H1 (cell line): ENCODE measurements at regions not wholly inside any gene's neighbourhood (a gene's known extent, or its start where the extent isn't known, plus 50 kb on each side); places are given as distances from the start of the nearest gene placed in this dataset.

Source experiments
- CTCF ChIA-PET: fragments of 300-600 bp; sonication (Branson Sonifier 250); formaldehyde crosslinking; loops from one replicate; lab custom pipeline; 2021; ENCODE audit not compliant: partially characterized antibody; lab: Charles Lee
- POLR2A ChIA-PET: fragments of 300-600 bp; sonication (Branson Sonifier 250); formaldehyde crosslinking; loops from one replicate; lab custom pipeline; 2021; ENCODE audit warnings: inconsistent platforms; ENCODE audit not compliant: partially characterized antibody; lab: Charles Lee
- DNase-seq, 2 experiments: peaks; one replicate each; pipeline versions ENCODE4 v3.0.0 to v3.0.0-alpha.2; 2010 to 2022; ENCODE audit warnings: low spot score in 2 of 2, low read depth in 1 of 2, mixed read lengths in 1 of 2
- FAIRE-seq: peaks from 2 replicates; lab custom pipeline; 2011; peaks lifted over from hg19 to GRCh38; lab: Jason Lieb, UNC
- H2AFZ ChIP-seq: 2 replicates; pipeline ENCODE4 v1.8.1; 2012; ENCODE audit warnings: low read length, inconsistent platforms
- H2AK5ac ChIP-seq: 2 replicates; pipeline ENCODE4 v1.6.1; 2013; ENCODE audit warnings: low read depth, low read length
- H2BK120ac ChIP-seq: replicated peaks from 2 replicates; pipeline ENCODE3; 2013; ENCODE audit warnings: low read depth, low read length, inconsistent platforms
- H2BK12ac ChIP-seq: 2 replicates; pipeline ENCODE4 v1.6.1; 2013; ENCODE audit warnings: low read depth, low read length
- H2BK15ac ChIP-seq: 2 replicates; pipeline ENCODE4 v1.6.1; 2013; ENCODE audit warnings: low read length
- H2BK20ac ChIP-seq: 2 replicates; pipeline ENCODE4 v1.6.1; 2013; ENCODE audit warnings: low read length
- H2BK5ac ChIP-seq: 2 replicates; pipeline ENCODE4 v1.6.1; 2013; ENCODE audit warnings: low read depth, low read length
- H3K14ac ChIP-seq: 2 replicates; pipeline ENCODE4 v1.6.1; 2013; ENCODE audit warnings: inconsistent platforms; ENCODE audit not compliant: insufficient read length
- H3K18ac ChIP-seq: 2 replicates; pipeline ENCODE4 v1.6.1; 2013; ENCODE audit warnings: low read length; ENCODE audit errors: extremely low read depth
- H3K23ac ChIP-seq: 2 replicates; pipeline ENCODE4 v1.6.1; 2013; ENCODE audit warnings: inconsistent platforms; ENCODE audit not compliant: insufficient read length
- H3K23me2 ChIP-seq: 2 replicates; pipeline ENCODE4 v1.6.1; 2013; ENCODE audit warnings: low read depth, low read length
- H3K27ac ChIP-seq: 2 replicates; pipeline ENCODE4 v1.6.1; 2011; ENCODE audit warnings: low read depth, low read length, inconsistent platforms
- H3K27me3 ChIP-seq, 4 experiments: replicated peaks in 1 of 4; 1 replicate in 1 of 4; 2 replicates in 3 of 4; pipeline versions ENCODE4 v1.6.1 to v1.8.1; 2011 to 2013; ENCODE audit warnings: low read length in 3 of 4, mild to moderate bottlenecking in 3 of 4, inconsistent platforms in 2 of 4, mixed read lengths in 2 of 4, moderate library complexity in 1 of 4; ENCODE audit not compliant: control insufficient read depth in 3 of 4, insufficient read depth in 3 of 4; ENCODE audit errors: extremely low read depth in 1 of 4
- H3K36me3 ChIP-seq, 4 experiments: 2 replicates each; pipeline versions ENCODE4 v1.6.1 to v1.8.1; 2011 to 2013; ENCODE audit warnings: mild to moderate bottlenecking in 4 of 4, low read length in 3 of 4, moderate library complexity in 2 of 4, control low read depth in 1 of 4, inconsistent platforms in 1 of 4; ENCODE audit not compliant: insufficient read depth in 4 of 4, control insufficient read depth in 2 of 4
- H3K4ac ChIP-seq: replicated peaks from 2 replicates; pipeline ENCODE3; 2013; ENCODE audit warnings: low read length, low read depth, mixed read lengths, inconsistent platforms; ENCODE audit not compliant: insufficient read length
- H3K4me1 ChIP-seq, 4 experiments: replicated peaks in 1 of 4; 1 replicate in 1 of 4; 2 replicates in 3 of 4; pipeline versions ENCODE4 v1.6.1 to v1.8.1; 2011 to 2013; ENCODE audit warnings: low read length in 3 of 4, inconsistent platforms in 2 of 4, mixed read lengths in 1 of 4; ENCODE audit not compliant: insufficient read depth in 4 of 4, control insufficient read depth in 3 of 4
- H3K4me2 ChIP-seq, 2 experiments: 2 replicates each; pipeline versions ENCODE4 v1.6.1 to v1.8.1; 2011 to 2013; ENCODE audit warnings: low read depth in 2 of 2, low read length in 2 of 2, control low read depth in 1 of 2, inconsistent platforms in 1 of 2, mild to moderate bottlenecking in 1 of 2; ENCODE audit not compliant: insufficient read depth in 1 of 2
- H3K4me3 ChIP-seq, 4 experiments: fragments of 200-600, 300-600 bp in 1 of 4; sonication (generic), shearing (Covaris generic), sonication (Bioruptor Twin) in 1 of 4; 2 replicates each; pipeline versions ENCODE4 v1.5.1 to v1.8.1; 2011 to 2016; ENCODE audit warnings: low read length in 4 of 4, low read depth in 3 of 4, control low read depth in 2 of 4, inconsistent platforms in 2 of 4, mild to moderate bottlenecking in 2 of 4, mixed read lengths in 1 of 4, moderate library complexity in 1 of 4; ENCODE audit not compliant: insufficient read depth in 2 of 4; ENCODE audit errors: extremely low read depth in 1 of 4
- H3K56ac ChIP-seq: replicated peaks from 2 replicates; pipeline ENCODE3; 2013; ENCODE audit warnings: low read depth, mild to moderate bottlenecking, mixed read lengths, low read length, inconsistent platforms; ENCODE audit not compliant: insufficient read length
- H3K79me1 ChIP-seq: 2 replicates; pipeline ENCODE4 v1.6.1; 2013; ENCODE audit warnings: low read depth, low read length, control low read depth
- H3K79me2 ChIP-seq, 2 experiments: 2 replicates each; pipeline versions ENCODE4 v1.6.1 to v1.8.1; 2012 to 2013; ENCODE audit warnings: low read length in 2 of 2, mild to moderate bottlenecking in 2 of 2, inconsistent platforms in 1 of 2; ENCODE audit not compliant: insufficient read depth in 2 of 2, control insufficient read depth in 1 of 2
- H3K9ac ChIP-seq, 4 experiments: replicated peaks in 1 of 4; 1 replicate in 1 of 4; 2 replicates in 3 of 4; pipeline versions ENCODE4 v1.6.1 to v1.8.1; 2011 to 2013; ENCODE audit warnings: low read depth in 3 of 4, low read length in 3 of 4, control low read depth in 2 of 4, mild to moderate bottlenecking in 2 of 4, moderate library complexity in 2 of 4, inconsistent platforms in 1 of 4; ENCODE audit errors: extremely low read depth in 1 of 4
- H3K9me3 ChIP-seq, 2 experiments: 2 replicates each; pipeline versions ENCODE4 v1.6.1 to v1.8.1; 2012 to 2013; ENCODE audit warnings: mild to moderate bottlenecking in 2 of 2, moderate library complexity in 2 of 2, control low read depth in 1 of 2, inconsistent platforms in 1 of 2, low read depth in 1 of 2, low read length in 1 of 2, mixed read lengths in 1 of 2; ENCODE audit not compliant: insufficient read depth in 2 of 2
- H4K20me1 ChIP-seq, 2 experiments: replicated peaks in 1 of 2; 2 replicates each; pipeline versions ENCODE3 to v1.8.1; 2011 to 2013; ENCODE audit warnings: inconsistent platforms in 2 of 2, low read length in 2 of 2, mild to moderate bottlenecking in 1 of 2; ENCODE audit not compliant: insufficient read depth in 2 of 2, control insufficient read depth in 1 of 2
- H4K5ac ChIP-seq: 2 replicates; pipeline ENCODE4 v1.6.1; 2013; ENCODE audit warnings: low read length, low read depth, mixed read lengths, inconsistent platforms; ENCODE audit not compliant: insufficient read length
- H4K8ac ChIP-seq: 2 replicates; pipeline ENCODE4 v1.8.0; 2013; ENCODE audit warnings: mild to moderate bottlenecking, moderate library complexity, low read length, inconsistent platforms; ENCODE audit not compliant: insufficient read depth; ENCODE audit errors: extremely low read depth
- H4K91ac ChIP-seq: replicated peaks from 2 replicates; pipeline ENCODE3; 2013; ENCODE audit warnings: low read length, mixed read lengths, inconsistent platforms; ENCODE audit not compliant: insufficient read length
- BACH1 ChIP-seq: IDR thresholded peaks from 2 replicates; pipeline ENCODE4 v1.6.1; 2012; ENCODE audit warnings: low read length, improper control_type of control experiment
- BCL11A ChIP-seq, 2 experiments: IDR thresholded peaks; one replicate each; pipeline ENCODE4 v1.6.1; 2011; ENCODE audit warnings: low read depth in 2 of 2, low read length in 2 of 2, mild to moderate bottlenecking in 2 of 2
- BRCA1 ChIP-seq: IDR thresholded peaks from 2 replicates; pipeline ENCODE4 v1.6.1; 2012; ENCODE audit warnings: low read depth, low read length, improper control_type of control experiment
- KDM4A ChIP-seq: IDR thresholded peaks from one replicate; pipeline ENCODE4 v1.7.1; 2012; ENCODE audit warnings: low read depth, mild to moderate bottlenecking, moderate library complexity, low read length, inconsistent platforms; ENCODE audit not compliant: severe bottlenecking
- POLR2AphosphoS5 ChIP-seq: IDR thresholded peaks from 2 replicates; pipeline ENCODE4 v1.6.1; 2011; ENCODE audit warnings: low read depth, low read length
- RAD21 ChIP-seq, 2 experiments: IDR thresholded peaks in 1 of 2; conservative IDR thresholded peaks in 1 of 2; 2 replicates each; pipeline ENCODE4 v1.6.1; 2011; ENCODE audit warnings: low read depth in 2 of 2, low read length in 2 of 2, improper control_type of control experiment in 1 of 2, inconsistent platforms in 1 of 2, mild to moderate bottlenecking in 1 of 2, moderate library complexity in 1 of 2
- RBBP5 ChIP-seq: IDR thresholded peaks from 2 replicates; pipeline ENCODE4 v1.7.1; 2012; ENCODE audit warnings: low read depth, mild to moderate bottlenecking, inconsistent platforms, low read length, moderate library complexity, borderline replicate concordance
- SP4 ChIP-seq: IDR thresholded peaks from 2 replicates; pipeline ENCODE4 v1.6.1; 2012; ENCODE audit warnings: low read length, inconsistent platforms
- SRF ChIP-seq: IDR thresholded peaks from 2 replicates; pipeline ENCODE4 v1.6.1; 2011; ENCODE audit warnings: mild to moderate bottlenecking, low read depth, low read length, moderate library complexity
- TAF7 ChIP-seq: optimal IDR thresholded peaks from 2 replicates; pipeline ENCODE3; 2011; ENCODE audit warnings: low read depth, mild to moderate bottlenecking, inconsistent platforms, low read length, moderate library complexity, borderline replicate concordance
- TCF12 ChIP-seq: IDR thresholded peaks from 2 replicates; pipeline ENCODE4 v1.6.1; 2011; ENCODE audit warnings: low read depth, mild to moderate bottlenecking, low read length
- WGBS, 2 experiments: shearing (Covaris generic) in 1 of 2; methylation state at CpG; one replicate each; pipeline versions ENCODE4 v1.1.6 to v1.1.7; 2013 to 2015; ENCODE audit warnings: low lambda C conversion rate in 2 of 2, mixed read lengths in 2 of 2, inconsistent platforms in 1 of 2, low coverage in 1 of 2, missing lambda C conversion rate in 1 of 2; ENCODE audit not compliant: insufficient replicate concordance in 2 of 2, insufficient coverage in 1 of 2, insufficient read length in 1 of 2; ENCODE audit errors: extremely low coverage in 1 of 2, missing lambda C conversion rate in 1 of 2; 5-methylcytosine and 5-hydroxymethylcytosine counted together
- TF ChIP-seq, protein P1 (sequence below): IDR thresholded peaks from 2 replicates; pipeline ENCODE4 v1.6.1; 2012; ENCODE audit warnings: inconsistent platforms
- TF ChIP-seq, protein P2 (sequence below): IDR thresholded peaks from 2 replicates; pipeline ENCODE4 v1.6.1; 2011; ENCODE audit warnings: low read length, improper control_type of control experiment

DNA sequence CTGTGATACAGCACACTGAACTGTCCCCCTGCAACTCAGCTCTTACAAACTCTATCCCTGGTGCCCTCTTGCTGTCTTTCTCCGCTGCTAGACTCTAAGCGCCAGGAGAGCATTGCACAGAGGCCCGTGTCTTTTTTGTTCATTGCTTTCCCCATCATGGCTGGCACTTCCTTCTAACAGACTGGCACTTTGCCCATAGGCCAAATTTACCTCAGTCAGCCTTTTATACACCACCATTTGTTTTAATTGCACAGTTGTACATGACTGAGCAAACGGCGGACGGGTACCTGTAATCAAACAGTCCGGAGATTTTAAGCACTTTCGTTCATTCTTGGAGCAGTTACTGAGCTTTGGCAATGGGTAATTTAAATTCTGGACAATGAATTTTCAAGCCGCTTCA lies 102.2 kb upstream of the CLINT1 start:
- ChIA-PET CTCF (interaction anchor here (2.1 to 9.4 kb wide), 3 partner anchors 11 to 106 kb away, joined by 7 to 79 read pairs (median 10); no protein-coding TSS in a partner anchor), POLR2A (interaction anchor here (2.0 kb wide), 2 partner anchors 9 to 12 kb away, joined by 5 to 6 read pairs; no protein-coding TSS in a partner anchor)
- H3K56ac ChIP-seq: no peak overlapping the region
- 82% methylated on average over 9 of the region's 9 CpGs; no CpG with 5 or more reads in 1 of the 2 experiments for WGBS, 2 experiments
- H2AK5ac ChIP-seq: no peak overlapping the region
- H2AFZ ChIP-seq: peak overlapping the region; percentile 77
- H3K18ac ChIP-seq: no peak overlapping the region
- no peak overlapping the region for H4K8ac ChIP-seq
- no peaks in the 10 kb centered on the region for H3K79me2 ChIP-seq
- no peaks in the 10 kb centered on the region for H4K20me1 ChIP-seq
- H2BK120ac ChIP-seq: no peak overlapping the region
- H4K91ac ChIP-seq: peak overlapping the region; percentile 52
- no peak overlapping the region for H3K4me2 ChIP-seq
- H3K4me1 ChIP-seq: peaks cover 0 to 16% (median 5%) of the 10 kb centered on the region in 4 experiments; a peak in 6 of 7 replicates
- H3K4me3 ChIP-seq: no peak overlapping the region
- H3K79me1 ChIP-seq: no peaks in the 10 kb centered on the region
- FAIRE-seq: no peak
- no peak overlapping the region for H3K9ac ChIP-seq
- no peak overlapping the region for H2BK15ac ChIP-seq
- H3K4ac ChIP-seq: no peak overlapping the region
- H2BK20ac ChIP-seq: no peak overlapping the region
- H2BK5ac ChIP-seq: no peak overlapping the region
- H3K27me3 ChIP-seq: no peaks in the 10 kb centered on the region
- H4K5ac ChIP-seq: no peak overlapping the region
- no peak for DNase-seq
- H3K36me3 ChIP-seq: no peaks in the 10 kb centered on the region
- no peaks in the 10 kb centered on the region for H3K9me3 ChIP-seq
- H3K14ac ChIP-seq: no peak overlapping the region
- no peak overlapping the region for H3K27ac ChIP-seq
- no peak overlapping the region for H3K23ac ChIP-seq
- H3K23me2 ChIP-seq: no peaks in the 10 kb centered on the region; the same call in 1 of the 2 replicates
- H2BK12ac ChIP-seq: peak overlapping the region; percentile 62; the same call in 1 of the 2 replicates
- no peak for TF ChIP-seq POLR2AphosphoS5
- no peak for TF ChIP-seq TCF12
- TF ChIP-seq BACH1: no peak
- no peak for TF ChIP-seq SP4
- TF ChIP-seq KDM4A: no peak
- TF ChIP-seq, protein P1, sequence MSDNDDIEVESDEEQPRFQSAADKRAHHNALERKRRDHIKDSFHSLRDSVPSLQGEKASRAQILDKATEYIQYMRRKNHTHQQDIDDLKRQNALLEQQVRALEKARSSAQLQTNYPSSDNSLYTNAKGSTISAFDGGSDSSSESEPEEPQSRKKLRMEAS: no peak
- TF ChIP-seq TAF7: no peak
- no peak for TF ChIP-seq RAD21 (IDR thresholded peaks at IDR 0.05 in 1 of 2, conservative IDR thresholded peaks at IDR 0.05 in 1 of 2; ENCODE audit: low read depth in 2 of 2, low read length in 2 of 2)
- TF ChIP-seq BRCA1: no peak
- no peak for TF ChIP-seq BCL11A (IDR thresholded peaks at IDR 0.05; ENCODE audit: low read depth in 2 of 2, low read length in 2 of 2)
- no peak for TF ChIP-seq RBBP5
- no peak for TF ChIP-seq SRF
- TF ChIP-seq, protein P2, sequence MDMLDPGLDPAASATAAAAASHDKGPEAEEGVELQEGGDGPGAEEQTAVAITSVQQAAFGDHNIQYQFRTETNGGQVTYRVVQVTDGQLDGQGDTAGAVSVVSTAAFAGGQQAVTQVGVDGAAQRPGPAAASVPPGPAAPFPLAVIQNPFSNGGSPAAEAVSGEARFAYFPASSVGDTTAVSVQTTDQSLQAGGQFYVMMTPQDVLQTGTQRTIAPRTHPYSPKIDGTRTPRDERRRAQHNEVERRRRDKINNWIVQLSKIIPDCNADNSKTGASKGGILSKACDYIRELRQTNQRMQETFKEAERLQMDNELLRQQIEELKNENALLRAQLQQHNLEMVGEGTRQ: no peak
